PC-3 (cell line): ENCODE measurements at regions not wholly inside any gene's neighbourhood (a gene's known extent, or its start where the extent isn't known, plus 50 kb on each side); places are given as distances from the start of the nearest gene placed in this dataset.

ENCODE experiments used
- ATAC-seq: fragments of 200-7000 bp; cut with Tn5 transposase; 2 replicates; pipeline ENCODE4 v1.9.1; 2020; ENCODE audit warnings: mild to moderate bottlenecking, moderate library complexity
- BruUV-seq: library from RNA; stranded (reverse); fragments of 400-500 nt; replicated peaks from 2 replicates; lab custom pipeline; 2021; lab: Mats Ljungman, UMichigan
- CTCF ChIA-PET: fragments of 300-600 bp; sonication (Branson Sonifier 250); formaldehyde crosslinking; loops from one replicate; lab custom pipeline; 2022; ENCODE audit warnings: antibody characterized with exemption; lab: Charles Lee
- POLR2A ChIA-PET: fragments of 300-600 bp; sonication (Branson Sonifier 250); formaldehyde crosslinking; loops from one replicate; lab custom pipeline; 2022; ENCODE audit warnings: antibody characterized with exemption; ENCODE audit not compliant: unreplicated experiment; lab: Charles Lee
- DNase-seq: peaks from one replicate; pipeline ENCODE4 v3.0.0-alpha.2; 2015
- H2AFZ ChIP-seq: fragments of 300-600 bp; sonication (generic); 2 replicates; pipeline ENCODE4 v1.6.0; 2016; ENCODE audit warnings: antibody characterized with exemption, low read length
- H3F3A ChIP-seq: fragments of 300-600 bp; sonication (generic); one replicate; pipeline ENCODE4 v1.6.0; 2017; ENCODE audit warnings: antibody characterized with exemption, low read length, control low read depth, mild to moderate bottlenecking; ENCODE audit not compliant: unreplicated experiment
- H3K27ac ChIP-seq: fragments of 300-600 bp; sonication (generic); 2 replicates; pipeline ENCODE4 v1.5.1; 2016; ENCODE audit warnings: mild to moderate bottlenecking, low read length
- H3K27me3 ChIP-seq: fragments of 300-600 bp; sonication (generic); 2 replicates; pipeline ENCODE4 v1.6.1; 2016; ENCODE audit warnings: low read length, mixed read lengths
- H3K36me3 ChIP-seq: fragments of 300-600 bp; sonication (generic); 2 replicates; pipeline ENCODE4 v1.6.1; 2016; ENCODE audit warnings: low read depth, mixed run types, low read length, mixed read lengths
- H3K4me1 ChIP-seq: fragments of 300-600 bp; sonication (generic); 2 replicates; pipeline ENCODE4 v1.5.1; 2016; ENCODE audit warnings: low read length; ENCODE audit not compliant: insufficient read depth
- H3K4me2 ChIP-seq: fragments of 300-600 bp; sonication (generic); 2 replicates; pipeline ENCODE4 v1.6.0; 2016; ENCODE audit warnings: low read length
- H3K4me3 ChIP-seq: fragments of 300-600 bp; sonication (generic); 2 replicates; pipeline ENCODE4 v1.5.1; 2016; ENCODE audit warnings: mild to moderate bottlenecking, low read length, mixed read lengths
- H3K79me2 ChIP-seq: fragments of 300-600 bp; sonication (generic); 2 replicates; pipeline ENCODE4 v1.6.1; 2017; ENCODE audit warnings: low read length, mixed read lengths
- H3K9ac ChIP-seq: fragments of 300-600 bp; sonication (generic); 2 replicates; pipeline ENCODE4 v1.6.0; 2016; ENCODE audit warnings: mild to moderate bottlenecking, low read length
- H3K9me2 ChIP-seq: fragments of 300-600 bp; sonication (generic); replicated peaks from 2 replicates; pipeline ENCODE4 v1.6.1; 2016; ENCODE audit warnings: mixed run types, low read length, mixed read lengths
- H3K9me3 ChIP-seq: fragments of 300-600 bp; sonication (generic); 2 replicates; pipeline ENCODE4 v1.6.1; 2016; ENCODE audit warnings: low read length, mixed read lengths
- H4K20me1 ChIP-seq: fragments of 300-600 bp; sonication (generic); 2 replicates; pipeline ENCODE4 v1.6.1; 2016; ENCODE audit warnings: low read length, mixed read lengths
- EZH2 ChIP-seq: fragments of 300-600 bp; sonication (generic); IDR thresholded peaks from one replicate; pipeline ENCODE4 v1.6.1; 2017; ENCODE audit warnings: antibody characterized with exemption, mild to moderate bottlenecking, low read length; ENCODE audit not compliant: unreplicated experiment
- EZH2phosphoT487 ChIP-seq: fragments of 300-600 bp; sonication (generic); IDR thresholded peaks from 2 replicates; pipeline ENCODE4 v1.6.1; 2018; ENCODE audit warnings: mild to moderate bottlenecking, antibody characterized with exemption, low read length, borderline replicate concordance
- intact Hi-C: fragments of 100-400 bp; cut with micrococcal nuclease; formaldehyde crosslinking; loops from 2 replicates; pipeline ENCODE4 v1.9.0; 2023
- TF ChIP-seq, protein P1 (sequence below): fragments of 300-600 bp; sonication (generic); conservative IDR thresholded peaks from 2 replicates; pipeline ENCODE4 v1.5.1; 2017; ENCODE audit warnings: antibody characterized with exemption, low read depth, mild to moderate bottlenecking, low read length

DNA sequence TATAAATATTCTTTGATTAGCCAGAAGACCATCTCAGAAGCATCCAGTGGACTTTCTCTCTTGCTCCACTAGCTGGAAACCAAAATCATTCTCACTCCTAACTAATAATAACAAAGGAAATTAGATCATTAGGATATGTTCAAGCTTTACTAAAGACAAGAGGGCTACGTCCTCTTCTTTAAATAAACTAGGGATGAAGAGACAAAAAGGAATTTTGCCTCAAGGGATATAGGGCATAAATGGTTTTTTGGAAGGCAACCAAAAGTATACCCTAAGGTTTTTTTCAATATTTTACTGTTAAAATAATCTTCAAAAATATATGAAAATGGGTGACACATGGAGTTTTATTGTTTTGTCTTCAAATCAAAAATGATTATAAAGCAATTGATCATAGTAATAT, 745.8 kb downstream of the MRPL39 start:
- no peaks in the 10 kb centered on the region for H3K79me2 ChIP-seq
- TF ChIP-seq EZH2 (no peak), EZH2phosphoT487 (no peak)
- TF ChIP-seq, protein P1, sequence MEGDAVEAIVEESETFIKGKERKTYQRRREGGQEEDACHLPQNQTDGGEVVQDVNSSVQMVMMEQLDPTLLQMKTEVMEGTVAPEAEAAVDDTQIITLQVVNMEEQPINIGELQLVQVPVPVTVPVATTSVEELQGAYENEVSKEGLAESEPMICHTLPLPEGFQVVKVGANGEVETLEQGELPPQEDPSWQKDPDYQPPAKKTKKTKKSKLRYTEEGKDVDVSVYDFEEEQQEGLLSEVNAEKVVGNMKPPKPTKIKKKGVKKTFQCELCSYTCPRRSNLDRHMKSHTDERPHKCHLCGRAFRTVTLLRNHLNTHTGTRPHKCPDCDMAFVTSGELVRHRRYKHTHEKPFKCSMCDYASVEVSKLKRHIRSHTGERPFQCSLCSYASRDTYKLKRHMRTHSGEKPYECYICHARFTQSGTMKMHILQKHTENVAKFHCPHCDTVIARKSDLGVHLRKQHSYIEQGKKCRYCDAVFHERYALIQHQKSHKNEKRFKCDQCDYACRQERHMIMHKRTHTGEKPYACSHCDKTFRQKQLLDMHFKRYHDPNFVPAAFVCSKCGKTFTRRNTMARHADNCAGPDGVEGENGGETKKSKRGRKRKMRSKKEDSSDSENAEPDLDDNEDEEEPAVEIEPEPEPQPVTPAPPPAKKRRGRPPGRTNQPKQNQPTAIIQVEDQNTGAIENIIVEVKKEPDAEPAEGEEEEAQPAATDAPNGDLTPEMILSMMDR: no peak
- intact Hi-C loops: no loop called here
- ChIA-PET POLR2A (interaction anchor here (0.6 kb wide), 1 partner anchor 8 kb away, joined by 3 read pairs; no protein-coding TSS in a partner anchor), CTCF (no interaction called here)
- ATAC-seq (no peak), DNase-seq (peak; percentile 27)
- BruUV-seq: no TSS peak
- no peaks in the 10 kb centered on the region for H3K9me3 ChIP-seq
- no peak overlapping the region for H3K4me2 ChIP-seq
- no peaks in the 10 kb centered on the region for H3K27me3 ChIP-seq
- H3K36me3 ChIP-seq: no peaks in the 10 kb centered on the region
- no peak overlapping the region for H2AFZ ChIP-seq
- H3K9me2 ChIP-seq: no peaks in the 10 kb centered on the region
- no peak overlapping the region for H3K4me3 ChIP-seq
- H3K9ac ChIP-seq: no peak overlapping the region
- no peaks in the 10 kb centered on the region for H3K4me1 ChIP-seq
- H3F3A ChIP-seq: no peaks in the 10 kb centered on the region
- no peak overlapping the region for H3K27ac ChIP-seq
- no peaks in the 10 kb centered on the region for H4K20me1 ChIP-seq

DNA sequence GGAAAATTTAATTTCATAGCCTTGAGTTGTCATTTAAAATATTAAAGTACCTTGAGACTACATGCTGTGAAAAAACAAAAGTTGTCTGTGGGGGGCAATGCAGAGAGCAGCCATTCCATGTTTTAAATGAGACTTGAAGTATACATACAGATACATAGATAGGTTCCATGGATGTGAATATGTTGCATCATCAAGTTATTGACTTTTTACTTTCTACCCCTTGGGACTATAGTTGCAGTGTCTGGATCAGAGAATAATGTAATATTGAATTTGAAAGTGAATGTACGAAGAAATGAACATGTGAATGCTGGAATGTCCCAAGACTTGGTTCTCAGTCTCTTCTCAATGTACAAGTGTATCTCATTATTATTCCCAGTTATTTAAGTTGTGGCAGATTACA, 751.0 kb downstream of the MRPL39 start:
- Histone ChIP-seq H2AFZ (no peak overlapping the region), H3K27ac (no peak overlapping the region), H3K9me2 (no peaks in the 10 kb centered on the region), H3K27me3 (no peaks in the 10 kb centered on the region), H4K20me1 (no peaks in the 10 kb centered on the region), H3K36me3 (no peaks in the 10 kb centered on the region; the same call in 1 of the 2 replicates), H3K9me3 (peaks cover under 1% of the 10 kb centered on the region; the same call in 1 of the 2 replicates), H3K4me3 (no peak overlapping the region), H3K79me2 (no peaks in the 10 kb centered on the region), H3F3A (no peaks in the 10 kb centered on the region), H3K9ac (no peak overlapping the region), H3K4me1 (no peaks in the 10 kb centered on the region), H3K4me2 (no peak overlapping the region)
- intact Hi-C loops: no loop called here
- ChIA-PET CTCF (no interaction called here), POLR2A (no interaction called here)
- TF ChIP-seq EZH2phosphoT487 (no peak), EZH2 (no peak)
- no TSS peak for BruUV-seq
- DNase-seq (no peak), ATAC-seq (no peak)

DNA sequence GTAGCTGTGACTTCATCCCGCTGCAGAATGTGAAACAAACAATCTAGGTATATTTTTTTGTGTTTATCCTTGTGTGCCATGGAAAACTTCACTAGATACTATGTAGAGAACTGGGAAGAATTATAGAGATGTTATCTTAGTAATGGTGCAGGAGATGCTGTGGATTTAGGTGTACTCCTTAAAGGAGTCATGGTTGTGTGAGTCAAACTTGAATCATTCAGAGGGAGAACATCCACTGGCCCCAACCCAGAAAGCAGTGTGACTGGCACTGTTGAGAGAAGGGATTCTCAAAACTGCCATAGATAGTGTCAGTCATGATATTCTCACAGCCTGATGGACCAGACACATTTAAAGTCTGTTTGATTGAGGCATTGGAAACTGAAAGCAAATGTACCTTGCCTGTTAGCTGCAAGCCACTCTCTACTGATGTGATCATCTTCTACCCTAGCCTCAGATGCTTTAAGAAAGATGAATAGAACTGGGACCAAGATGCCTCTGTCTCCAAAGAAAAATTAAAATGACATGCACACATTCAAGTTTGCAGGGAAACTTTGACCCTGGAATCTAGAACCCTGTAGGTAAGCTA, 754.6 kb downstream of the MRPL39 start:
- H3K9ac ChIP-seq: no peak overlapping the region
- H3K4me2 ChIP-seq: no peak overlapping the region
- peaks cover 3% of the 10 kb centered on the region; the same call in 1 of the 2 replicates for H3K9me3 ChIP-seq
- H2AFZ ChIP-seq: no peak overlapping the region
- no peak for TF ChIP-seq EZH2
- no peak for TF ChIP-seq EZH2phosphoT487
- TF ChIP-seq, protein P1: no peak
- H3K9me2 ChIP-seq: no peaks in the 10 kb centered on the region
- H3K36me3 ChIP-seq: no peaks in the 10 kb centered on the region; the same call in 1 of the 2 replicates
- intact Hi-C loops: no loop called here
- POLR2A ChIA-PET: interaction anchor here (0.5 kb wide), 1 partner anchor 9 kb away, joined by 3 read pairs; no protein-coding TSS in a partner anchor
- no peaks in the 10 kb centered on the region for H3K27me3 ChIP-seq
- ATAC-seq (peak; percentile 82), DNase-seq (peak; percentile 53)
- no peaks in the 10 kb centered on the region for H3K79me2 ChIP-seq
- no peak overlapping the region for H3K4me3 ChIP-seq
- H3F3A ChIP-seq: no peaks in the 10 kb centered on the region
- H3K27ac ChIP-seq: no peak overlapping the region
- BruUV-seq: no TSS peak
- no peaks in the 10 kb centered on the region for H3K4me1 ChIP-seq
- CTCF ChIA-PET: no interaction called here
- H4K20me1 ChIP-seq: no peaks in the 10 kb centered on the region
